SK-N-SH (cell line): ENCODE measurements at regions not wholly inside any gene's neighbourhood (a gene's known extent, or its start where the extent isn't known, plus 50 kb on each side); places are given as distances from the start of the nearest gene placed in this dataset.

ENCODE experiments used
- CTCF ChIA-PET: fragments of 300-600, 350-600 bp; formaldehyde crosslinking; extraction: SDS; loops from one replicate; lab custom pipeline; 2021; lab: Yijun Ruan, JAX
- POLR2A ChIA-PET: fragments of 350-600 bp; sonication (Branson Sonifier 250); formaldehyde crosslinking; extraction: SDS; loops from one replicate; lab custom pipeline; 2020; ENCODE audit warnings: antibody characterized with exemption, inconsistent platforms; lab: Yijun Ruan, JAX
- DNase-seq: peaks from one replicate; pipeline ENCODE4 v3.0.0; 2012
- H2AFZ ChIP-seq: fragments of 200-600 bp; sonication (generic); 2 replicates; pipeline ENCODE4 v1.8.1; 2016; ENCODE audit warnings: antibody characterized with exemption, mild to moderate bottlenecking, low read depth
- H3F3A ChIP-seq: fragments of 200-600 bp; sonication (generic); replicated peaks from 2 replicates; pipeline ENCODE3; 2016; ENCODE audit warnings: antibody characterized with exemption, mild to moderate bottlenecking; ENCODE audit not compliant: insufficient read depth
- H3K27ac ChIP-seq, 2 experiments: fragments of 200-500 bp in 1 of 2; fragments of 200-600 bp in 1 of 2; sonication (Bioruptor generic) in 1 of 2; sonication (generic), shearing (Covaris generic) in 1 of 2; 2 replicates each; pipeline versions ENCODE4 v1.5.1 to v1.6.1; 2014 to 2016; ENCODE audit warnings: low read depth in 2 of 2, inconsistent platforms in 1 of 2, low read length in 1 of 2, mild to moderate bottlenecking in 1 of 2, mixed read lengths in 1 of 2
- H3K27me3 ChIP-seq: fragments of 200-600 bp; sonication (generic), shearing (Covaris generic); 2 replicates; pipeline ENCODE4 v1.6.1; 2016; ENCODE audit warnings: mixed run types; ENCODE audit not compliant: insufficient read depth
- H3K36me3 ChIP-seq, 2 experiments: fragments of 200-500 bp in 1 of 2; fragments of 200-600 bp in 1 of 2; sonication (Bioruptor generic) in 1 of 2; sonication (generic) in 1 of 2; replicated peaks in 1 of 2; 2 replicates each; pipeline versions ENCODE3 to v1.5.1; 2014 to 2016; ENCODE audit warnings: low read length in 1 of 2, mild to moderate bottlenecking in 1 of 2; ENCODE audit not compliant: insufficient read depth in 2 of 2, control insufficient read depth in 1 of 2
- H3K4me1 ChIP-seq, 2 experiments: fragments of 200-500 bp in 1 of 2; fragments of 200-600 bp in 1 of 2; sonication (Bioruptor generic) in 1 of 2; sonication (generic), shearing (Covaris generic) in 1 of 2; 2 replicates each; pipeline versions ENCODE4 v1.5.1 to v1.6.1; 2014 to 2016; ENCODE audit warnings: low read depth in 1 of 2, low read length in 1 of 2, mixed run types in 1 of 2; ENCODE audit not compliant: insufficient read depth in 2 of 2, control insufficient read depth in 1 of 2
- H3K4me2 ChIP-seq: fragments of 200-600 bp; sonication (generic), shearing (Covaris generic); 2 replicates; pipeline ENCODE4 v1.6.1; 2017; ENCODE audit warnings: mixed run types
- H3K4me3 ChIP-seq, 2 experiments: fragments of 200-500 bp in 1 of 2; fragments of 200-600 bp in 1 of 2; sonication (Bioruptor generic) in 1 of 2; sonication (generic), shearing (Covaris generic) in 1 of 2; 2 replicates each; pipeline versions ENCODE4 v1.5.1 to v1.8.1; 2014 to 2016; ENCODE audit warnings: low read depth in 2 of 2, inconsistent platforms in 1 of 2, low read length in 1 of 2, mild to moderate bottlenecking in 1 of 2, mixed read lengths in 1 of 2, moderate library complexity in 1 of 2
- H3K79me2 ChIP-seq: fragments of 200-600 bp; sonication (generic); 2 replicates; pipeline ENCODE4 v1.8.1; 2017; ENCODE audit warnings: mild to moderate bottlenecking; ENCODE audit not compliant: insufficient read depth
- H3K9ac ChIP-seq: fragments of 200-600 bp; sonication (generic); 2 replicates; pipeline ENCODE4 v1.6.1; 2017; ENCODE audit warnings: mixed run types
- H3K9me2 ChIP-seq: fragments of 200-600 bp; sonication (generic); 2 replicates; pipeline ENCODE4 v1.6.1; 2017; ENCODE audit warnings: mixed run types
- H3K9me3 ChIP-seq: fragments of 200-600 bp; sonication (generic); 2 replicates; pipeline ENCODE4 v1.6.1; 2017; ENCODE audit warnings: mixed run types, mild to moderate bottlenecking, moderate library complexity
- H4K20me1 ChIP-seq: fragments of 200-600 bp; sonication (generic); 2 replicates; pipeline ENCODE4 v1.6.1; 2017; ENCODE audit warnings: mild to moderate bottlenecking, mixed run types; ENCODE audit not compliant: insufficient read depth
- CHD2 ChIP-seq: fragments of 150-350 bp; IDR thresholded peaks from 2 replicates; pipeline ENCODE4 v1.6.1; 2018; ENCODE audit warnings: low read length; ENCODE audit not compliant: partially characterized antibody
- ELF1 ChIP-seq: IDR thresholded peaks from 2 replicates; pipeline ENCODE4 v1.4.0; 2012
- FOSL2 ChIP-seq: IDR thresholded peaks from 2 replicates; pipeline ENCODE4 v1.4.0; 2012; ENCODE audit warnings: low read depth, mild to moderate bottlenecking, moderate library complexity, borderline replicate concordance
- GABPA ChIP-seq: IDR thresholded peaks from 2 replicates; pipeline ENCODE4 v1.4.0; 2012; ENCODE audit warnings: low read depth, mild to moderate bottlenecking
- IRF3 ChIP-seq: fragments of 150-350 bp; IDR thresholded peaks from 2 replicates; pipeline ENCODE4 v1.6.1; 2016; ENCODE audit warnings: mild to moderate bottlenecking, low read depth, low read length
- JUND ChIP-seq: IDR thresholded peaks from 2 replicates; pipeline ENCODE4 v1.4.0; 2012
- MEF2A ChIP-seq: IDR thresholded peaks from 2 replicates; pipeline ENCODE4 v1.4.0; 2012; ENCODE audit warnings: low read depth, borderline replicate concordance
- MXI1 ChIP-seq: IDR thresholded peaks from 2 replicates; pipeline ENCODE4 v1.6.1; 2012; ENCODE audit warnings: mild to moderate bottlenecking, low read depth, low read length, improper control_type of control experiment
- NFIC ChIP-seq: IDR thresholded peaks from 2 replicates; pipeline ENCODE4 v1.4.0; 2012; ENCODE audit warnings: borderline replicate concordance
- RAD21 ChIP-seq: IDR thresholded peaks from 2 replicates; pipeline ENCODE4 v1.6.1; 2012; ENCODE audit warnings: mild to moderate bottlenecking, low read length
- RCOR1 ChIP-seq: fragments of 150-350 bp; IDR thresholded peaks from 2 replicates; pipeline ENCODE4 v1.6.1; 2017; ENCODE audit warnings: antibody characterized with exemption, low read length
- RXRA ChIP-seq: IDR thresholded peaks from 2 replicates; pipeline ENCODE4 v1.4.0; 2012; ENCODE audit warnings: low read depth, mild to moderate bottlenecking, borderline replicate concordance
- SIN3A ChIP-seq: IDR thresholded peaks from 2 replicates; pipeline ENCODE4 v1.6.1; 2012; ENCODE audit warnings: low read depth, mild to moderate bottlenecking, low read length, moderate library complexity, borderline replicate concordance
- TAF1 ChIP-seq: IDR thresholded peaks from 2 replicates; pipeline ENCODE4 v1.6.1; 2012; ENCODE audit warnings: low read depth, mild to moderate bottlenecking, low read length, moderate library complexity, borderline replicate concordance
- TEAD4 ChIP-seq: IDR thresholded peaks from 2 replicates; pipeline ENCODE4 v1.4.0; 2012; ENCODE audit warnings: mild to moderate bottlenecking, borderline replicate concordance; ENCODE audit not compliant: insufficient read depth
- USF2 ChIP-seq: fragments of 150-350 bp; IDR thresholded peaks from 2 replicates; pipeline ENCODE4 v1.6.1; 2017; ENCODE audit warnings: antibody characterized with exemption, low read length, low read depth, borderline replicate concordance
- WGBS: methylation state at CpG from one replicate; pipeline ENCODE4 v1.1.6; 2017; ENCODE audit warnings: low lambda C conversion rate; 5-methylcytosine and 5-hydroxymethylcytosine counted together

GRCh38 chr18:56327191-56327885 lies 311.1 kb downstream of the TXNL1 start:
- peaks cover 0 to 8% of the 10 kb centered on the region in 2 experiments; a peak in 2 of 4 replicates for H3K4me1 ChIP-seq
- DNase-seq = no peak
- no peak overlapping the region for H3K4me3 ChIP-seq
- no peaks in the 10 kb centered on the region for H3K9me3 ChIP-seq
- CTCF ChIA-PET = interaction anchor here (1.0 kb wide), 1 partner anchor 260 kb away, joined by 3 read pairs; no protein-coding TSS in a partner anchor
- H3K9me2 ChIP-seq = no peaks in the 10 kb centered on the region
- no peaks in the 10 kb centered on the region for H3K27me3 ChIP-seq
- H3K4me2 ChIP-seq = no peak overlapping the region
- TF ChIP-seq ELF1 (no peak), NFIC (no peak), RXRA (no peak), MEF2A (no peak), IRF3 (no peak), SIN3A (no peak), GABPA (no peak), TAF1 (no peak), TEAD4 (no peak), RCOR1 (no peak), USF2 (no peak), MXI1 (no peak), CHD2 (no peak), FOSL2 (no peak), JUND (no peak)
- TF ChIP-seq, all 33 proteins: peak for 0
- Histone ChIP-seq H3K9ac (no peak overlapping the region), H3K27ac (no peak overlapping the region), H3K36me3 (no peaks in the 10 kb centered on the region), H4K20me1 (no peaks in the 10 kb centered on the region), H3K79me2 (no peaks in the 10 kb centered on the region), H2AFZ (no peak overlapping the region), H3F3A (no peaks in the 10 kb centered on the region)
- 77% methylated on average over 7 of the region's 7 CpGs for WGBS
- POLR2A ChIA-PET = no interaction called here

GRCh38 chr18:56326336-56327072 lies 311.9 kb downstream of the TXNL1 start:
- Histone ChIP-seq H3K36me3 (no peaks in the 10 kb centered on the region), H3K9me2 (no peaks in the 10 kb centered on the region), H3K27me3 (no peaks in the 10 kb centered on the region), H3K4me2 (no peak overlapping the region), H3K9me3 (no peaks in the 10 kb centered on the region), H3F3A (no peaks in the 10 kb centered on the region), H3K27ac (no peak overlapping the region), H3K9ac (no peak overlapping the region), H2AFZ (no peak overlapping the region), H3K79me2 (no peaks in the 10 kb centered on the region), H4K20me1 (no peaks in the 10 kb centered on the region), H3K4me1 (peaks cover 0 to 12% of the 10 kb centered on the region in 2 experiments; a peak in 2 of 4 replicates), H3K4me3 (no peak overlapping the region)
- WGBS = 53% methylated on average over 3 of the region's 3 CpGs
- CTCF ChIA-PET = interaction anchor here (1.0 kb wide), 1 partner anchor 259 kb away, joined by 3 read pairs; no protein-coding TSS in a partner anchor
- POLR2A ChIA-PET = no interaction called here
- DNase-seq = no peak
- TF ChIP-seq RAD21 (0 out of 2 replicates have a peak, but pooled peaks have one; percentile 6), NFIC (no peak), MXI1 (no peak)
